Calu3 (cell line): ENCODE measurements at regions not wholly inside any gene's neighbourhood (a gene's known extent, or its start where the extent isn't known, plus 50 kb on each side); places are given as distances from the start of the nearest gene placed in this dataset.

Experiments
- BruUV-seq: library from RNA; stranded (reverse); fragments of 400-500 nt; replicated peaks from 2 replicates; lab custom pipeline; 2021; lab: Mats Ljungman, UMichigan
- CTCF ChIA-PET: fragments of 300-600 bp; sonication (Branson Sonifier 250); formaldehyde crosslinking; loops from one replicate; lab custom pipeline; 2022; ENCODE audit warnings: antibody characterized with exemption; lab: Charles Lee
- DNase-seq: peaks from one replicate; pipeline ENCODE4 v3.0.0; 2022
- H3K27ac Mint-ChIP-seq: one replicate; pipeline ENCODE4 v1.8.0; 2022; ENCODE audit warnings: mixed read lengths; ENCODE audit not compliant: unreplicated experiment
- H3K27me3 Mint-ChIP-seq: one replicate; pipeline ENCODE4 v1.8.0; 2022; ENCODE audit warnings: mixed read lengths; ENCODE audit not compliant: unreplicated experiment
- H3K36me3 Mint-ChIP-seq: one replicate; pipeline ENCODE4 v1.8.0; 2022; ENCODE audit warnings: mild to moderate bottlenecking, moderate library complexity, mixed read lengths; ENCODE audit not compliant: insufficient read depth, unreplicated experiment
- H3K4me1 Mint-ChIP-seq: one replicate; pipeline ENCODE4 v1.8.0; 2022; ENCODE audit warnings: mild to moderate bottlenecking, low read depth, mixed read lengths; ENCODE audit not compliant: unreplicated experiment
- H3K4me3 Mint-ChIP-seq: one replicate; pipeline ENCODE4 v1.8.0; 2022; ENCODE audit warnings: mild to moderate bottlenecking, low read depth, moderate library complexity, mixed read lengths; ENCODE audit not compliant: unreplicated experiment
- H3K9me3 Mint-ChIP-seq: one replicate; pipeline ENCODE4 v1.8.0; 2022; ENCODE audit warnings: low read depth, mixed read lengths; ENCODE audit not compliant: unreplicated experiment
- CTCF ChIP-seq: fragments of 200-600 bp; IDR thresholded peaks from one replicate; pipeline ENCODE4 v1.8.0; 2022; ENCODE audit warnings: antibody characterized with exemption; ENCODE audit not compliant: unreplicated experiment
- intact Hi-C: fragments of 100-400 bp; cut with micrococcal nuclease; formaldehyde crosslinking; loops from one replicate; pipeline ENCODE4 v1.10.0; 2022; ENCODE audit not compliant: unreplicated experiment

- no peak for DNase-seq
- no TSS peak for BruUV-seq
- intact Hi-C loops: no loop called here
- Mint-ChIP-seq H3K27me3 (no peaks in the 10 kb centered on the region), H3K4me3 (no peak overlapping the region), H3K36me3 (no peaks in the 10 kb centered on the region), H3K9me3 (peaks cover 2% of the 10 kb centered on the region), H3K4me1 (peaks cover 13% of the 10 kb centered on the region), H3K27ac (no peak overlapping the region)
- CTCF ChIA-PET: no interaction called here
- TF ChIP-seq CTCF: no peak
These were observed 181.7 kb upstream of the SLC39A10 start for GRCh38 chr2:195475336-195475735.

- no peak for TF ChIP-seq CTCF
- Mint-ChIP-seq H3K9me3 (peaks cover 2% of the 10 kb centered on the region), H3K4me3 (no peak overlapping the region), H3K4me1 (peaks cover 13% of the 10 kb centered on the region), H3K36me3 (no peaks in the 10 kb centered on the region), H3K27ac (no peak overlapping the region), H3K27me3 (no peaks in the 10 kb centered on the region)
- no TSS peak for BruUV-seq
- CTCF ChIA-PET: no interaction called here
- intact Hi-C loops: no loop called here
- DNase-seq: no peak
These were observed 183.2 kb upstream of the SLC39A10 start for GRCh38 chr2:195473862-195474261.

GRCh38 chr2:195472501-195473234 is 184.4 kb upstream of the SLC39A10 start:
- H3K27me3 Mint-ChIP-seq: no peaks in the 10 kb centered on the region
- CTCF ChIA-PET: no interaction called here
- no peak for DNase-seq
- H3K4me3 Mint-ChIP-seq: no peak overlapping the region
- no TSS peak for BruUV-seq
- no peaks in the 10 kb centered on the region for H3K36me3 Mint-ChIP-seq
- TF ChIP-seq CTCF: no peak
- H3K27ac Mint-ChIP-seq: no peak overlapping the region
- intact Hi-C loops: no loop called here
- peaks cover 2% of the 10 kb centered on the region for H3K9me3 Mint-ChIP-seq
- peaks cover 4% of the 10 kb centered on the region for H3K4me1 Mint-ChIP-seq

GRCh38 chr2:195471807-195472206 is 185.2 kb upstream of the SLC39A10 start:
- CTCF ChIA-PET: no interaction called here
- H3K9me3 Mint-ChIP-seq: peaks cover 2% of the 10 kb centered on the region
- H3K4me3 Mint-ChIP-seq: no peak overlapping the region
- H3K4me1 Mint-ChIP-seq: no peaks in the 10 kb centered on the region
- H3K27me3 Mint-ChIP-seq: no peaks in the 10 kb centered on the region
- BruUV-seq: no TSS peak
- no peak for TF ChIP-seq CTCF
- no peaks in the 10 kb centered on the region for H3K36me3 Mint-ChIP-seq
- H3K27ac Mint-ChIP-seq: no peak overlapping the region
- DNase-seq: no peak
- intact Hi-C loops: no loop called here
